Fibroblast of pulmonary artery (primary cell): ENCODE measurements at regions not wholly inside any gene's neighbourhood (a gene's known extent, or its start where the extent isn't known, plus 50 kb on each side); places are given as distances from the start of the nearest gene placed in this dataset.

Experiments
- DNase-seq: peaks from one replicate; pipeline ENCODE4 v3.0.0-alpha.2; 2010; ENCODE audit warnings: low read depth
- H3K4me3 ChIP-seq: replicated peaks from 2 replicates; pipeline ENCODE4 v1.5.1; 2011; ENCODE audit warnings: low read depth, mild to moderate bottlenecking, control low read depth, low read length, moderate library complexity
- CTCF ChIP-seq: IDR thresholded peaks from 2 replicates; pipeline ENCODE4 v1.5.1; 2011; ENCODE audit warnings: mild to moderate bottlenecking, control low read depth, low read length, inconsistent platforms; ENCODE audit errors: missing control alignments

- DNase-seq = no peak
- no peak overlapping the region for H3K4me3 ChIP-seq
- TF ChIP-seq CTCF = no peak
These were observed 213.9 kb downstream of the VAPA start for GRCh38 chr18:10127729-10128128.

- DNase-seq = no peak
These were observed 215.2 kb downstream of the VAPA start for GRCh38 chr18:10128921-10129501.

GRCh38 chr18:10130606-10131005 is 216.8 kb downstream of the VAPA start:
- H3K4me3 ChIP-seq = no peak overlapping the region
- peak; percentile 16 for DNase-seq

More at GRCh38 chr18:10128921-10129501, 215.2 kb downstream of the VAPA start:
- no peak overlapping the region for H3K4me3 ChIP-seq
- no peak for TF ChIP-seq CTCF

GRCh38 chr18:10131081-10131459 is 217.3 kb downstream of the VAPA start:
- no peak for TF ChIP-seq CTCF
- DNase-seq = no peak
- H3K4me3 ChIP-seq = no peak overlapping the region

More at GRCh38 chr18:10130606-10131005, 216.8 kb downstream of the VAPA start:
- no peak for TF ChIP-seq CTCF

- DNase-seq = no peak
- no peak for TF ChIP-seq CTCF
- no peak overlapping the region for H3K4me3 ChIP-seq
These were observed 217.9 kb downstream of the VAPA start for GRCh38 chr18:10131460-10132395.

GRCh38 chr18:10133516-10133915 is 219.7 kb downstream of the VAPA start:
- no peak for TF ChIP-seq CTCF
- no peak overlapping the region for H3K4me3 ChIP-seq
- DNase-seq = no peak
